Liver (tissue), 8 donors: ENCODE measurements at regions not wholly inside any gene's neighbourhood (a gene's known extent, or its start where the extent isn't known, plus 50 kb on each side); places are given as distances from the start of the nearest gene placed in this dataset.

ENCODE experiments used
- DNase-seq: peaks from one replicate; pipeline ENCODE4 v3.0.0-alpha.2; 2017; ENCODE audit warnings: low spot score
- H3K27ac ChIP-seq, 2 donors: one replicate each; pipeline ENCODE4 v1.7.0; 2013; ENCODE audit warnings: inconsistent platforms in 2 of 2, low read length in 2 of 2, control low read depth in 1 of 2, low read depth in 1 of 2, mild to moderate bottlenecking in 1 of 2
- H3K27me3 ChIP-seq, 4 donors: one replicate each; pipeline versions ENCODE4 v1.6.1 to v1.7.0; 2013; ENCODE audit warnings: low read length in 3 of 4, inconsistent platforms in 1 of 4, mild to moderate bottlenecking in 1 of 4, moderate library complexity in 1 of 4; ENCODE audit not compliant: control insufficient read depth in 4 of 4, insufficient read depth in 4 of 4
- H3K36me3 ChIP-seq, 4 donors: one replicate each; pipeline versions ENCODE4 v1.6.1 to v1.7.0; 2013; ENCODE audit warnings: low read length in 3 of 4, mild to moderate bottlenecking in 3 of 4, low read depth in 1 of 4, moderate library complexity in 1 of 4; ENCODE audit not compliant: control insufficient read depth in 4 of 4, insufficient read depth in 3 of 4
- H3K4me1 ChIP-seq, 4 donors: one replicate each; pipeline versions ENCODE4 v1.6.1 to v1.7.0; 2013; ENCODE audit warnings: low read length in 3 of 4, mild to moderate bottlenecking in 3 of 4, moderate library complexity in 1 of 4; ENCODE audit not compliant: control insufficient read depth in 4 of 4, insufficient read depth in 4 of 4
- H3K4me3 ChIP-seq, 3 donors: one replicate each; pipeline versions ENCODE4 v1.6.1 to v1.7.0; 2013; ENCODE audit warnings: low read length in 3 of 3, control low read depth in 1 of 3, low read depth in 1 of 3, mild to moderate bottlenecking in 1 of 3
- H3K9ac ChIP-seq, 2 donors: one replicate each; pipeline ENCODE4 v1.7.0; 2013; ENCODE audit warnings: low read length in 2 of 2, mild to moderate bottlenecking in 2 of 2, moderate library complexity in 2 of 2, control low read depth in 1 of 2, low read depth in 1 of 2
- H3K9me3 ChIP-seq, 4 donors: one replicate each; pipeline versions ENCODE4 v1.6.1 to v1.7.0; 2013; ENCODE audit warnings: low read length in 3 of 4; ENCODE audit not compliant: control insufficient read depth in 4 of 4
- EGR1 ChIP-seq, 2 donors: IDR thresholded peaks; 2 replicates each; pipeline ENCODE4 v1.6.1; 2016 to 2018; ENCODE audit warnings: antibody characterized with exemption in 2 of 2, low read depth in 2 of 2
- FOXA1 ChIP-seq: IDR thresholded peaks from 2 replicates; pipeline ENCODE4 v1.6.1; 2016; ENCODE audit warnings: antibody characterized with exemption
- FOXA2 ChIP-seq: IDR thresholded peaks from 2 replicates; pipeline ENCODE4 v1.6.1; 2016; ENCODE audit warnings: antibody characterized with exemption
- GABPA ChIP-seq, 2 donors: IDR thresholded peaks in 1 of 2; conservative IDR thresholded peaks in 1 of 2; 2 replicates each; pipeline ENCODE4 v1.6.1; 2016; ENCODE audit warnings: antibody characterized with exemption in 2 of 2, mild to moderate bottlenecking in 1 of 2, moderate library complexity in 1 of 2
- HNF4G ChIP-seq: IDR thresholded peaks from 2 replicates; pipeline ENCODE4 v1.6.1; 2016; ENCODE audit warnings: antibody characterized with exemption
- JUND ChIP-seq, 2 donors: IDR thresholded peaks; 2 replicates each; pipeline ENCODE4 v1.6.1; 2016; ENCODE audit warnings: antibody characterized with exemption in 2 of 2
- NR2F2 ChIP-seq: IDR thresholded peaks from 2 replicates; pipeline ENCODE4 v1.6.1; 2016; ENCODE audit warnings: antibody characterized with exemption
- RAD21 ChIP-seq, 2 donors: IDR thresholded peaks; 2 replicates each; pipeline ENCODE4 v1.6.1; 2016; ENCODE audit warnings: antibody characterized with exemption in 2 of 2, mild to moderate bottlenecking in 2 of 2
- RXRA ChIP-seq, 2 donors: IDR thresholded peaks; 2 replicates each; pipeline ENCODE4 v1.6.1; 2017 to 2018; ENCODE audit warnings: antibody characterized with exemption in 2 of 2, mild to moderate bottlenecking in 1 of 2
- WGBS: extraction: QIAGEN DNeasy Blood & Tissue Kit; methylation state at CpG from one replicate; pipeline ENCODE4 v1.1.7; 2013; 5-methylcytosine and 5-hydroxymethylcytosine counted together
- TF ChIP-seq, protein P1 (sequence below): IDR thresholded peaks from 2 replicates; pipeline ENCODE4 v1.6.1; 2016; ENCODE audit warnings: antibody characterized with exemption, mild to moderate bottlenecking
- TF ChIP-seq, protein P2 (sequence below): IDR thresholded peaks from 2 replicates; pipeline ENCODE4 v1.6.1; 2016; ENCODE audit warnings: antibody characterized with exemption
- TF ChIP-seq, protein P3 (sequence below): fragments of 150-350 bp; IDR thresholded peaks from 2 replicates; pipeline ENCODE4 v1.5.1; 2017; ENCODE audit warnings: improper control_type of control experiment, low read depth, low read length; ENCODE audit not compliant: missing input control
- TF ChIP-seq, protein P4 (sequence below): IDR thresholded peaks from 2 replicates; pipeline ENCODE4 v1.6.1; 2016; ENCODE audit warnings: antibody characterized with exemption
- donor health status: healthy.
- donor health status: healthy.
- donor health status: healthy.
- donor health status: healthy.
- donor health status: healthy.

DNA sequence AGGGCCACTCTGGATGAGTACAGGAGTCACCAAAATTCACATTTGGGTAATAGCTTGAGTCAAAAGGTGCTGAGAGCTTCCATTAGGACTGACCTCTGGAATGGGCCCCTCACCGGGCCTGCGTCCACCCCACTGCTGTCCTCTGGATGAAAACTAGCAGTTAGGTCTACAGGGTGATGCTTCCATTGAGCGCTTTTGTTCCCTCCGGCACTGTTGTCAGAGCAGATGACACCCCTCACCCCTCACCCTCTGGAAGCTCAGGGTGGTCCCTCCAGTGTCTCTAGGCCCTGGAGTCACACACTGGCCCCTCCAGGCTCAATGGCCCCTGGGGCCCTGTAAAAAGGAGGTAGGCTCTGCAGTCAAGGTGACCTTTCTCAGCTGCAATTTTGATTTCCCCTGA, 187.8 kb upstream of the GPR12 start:
- no peak for TF ChIP-seq HNF4G
- TF ChIP-seq, protein P1, sequence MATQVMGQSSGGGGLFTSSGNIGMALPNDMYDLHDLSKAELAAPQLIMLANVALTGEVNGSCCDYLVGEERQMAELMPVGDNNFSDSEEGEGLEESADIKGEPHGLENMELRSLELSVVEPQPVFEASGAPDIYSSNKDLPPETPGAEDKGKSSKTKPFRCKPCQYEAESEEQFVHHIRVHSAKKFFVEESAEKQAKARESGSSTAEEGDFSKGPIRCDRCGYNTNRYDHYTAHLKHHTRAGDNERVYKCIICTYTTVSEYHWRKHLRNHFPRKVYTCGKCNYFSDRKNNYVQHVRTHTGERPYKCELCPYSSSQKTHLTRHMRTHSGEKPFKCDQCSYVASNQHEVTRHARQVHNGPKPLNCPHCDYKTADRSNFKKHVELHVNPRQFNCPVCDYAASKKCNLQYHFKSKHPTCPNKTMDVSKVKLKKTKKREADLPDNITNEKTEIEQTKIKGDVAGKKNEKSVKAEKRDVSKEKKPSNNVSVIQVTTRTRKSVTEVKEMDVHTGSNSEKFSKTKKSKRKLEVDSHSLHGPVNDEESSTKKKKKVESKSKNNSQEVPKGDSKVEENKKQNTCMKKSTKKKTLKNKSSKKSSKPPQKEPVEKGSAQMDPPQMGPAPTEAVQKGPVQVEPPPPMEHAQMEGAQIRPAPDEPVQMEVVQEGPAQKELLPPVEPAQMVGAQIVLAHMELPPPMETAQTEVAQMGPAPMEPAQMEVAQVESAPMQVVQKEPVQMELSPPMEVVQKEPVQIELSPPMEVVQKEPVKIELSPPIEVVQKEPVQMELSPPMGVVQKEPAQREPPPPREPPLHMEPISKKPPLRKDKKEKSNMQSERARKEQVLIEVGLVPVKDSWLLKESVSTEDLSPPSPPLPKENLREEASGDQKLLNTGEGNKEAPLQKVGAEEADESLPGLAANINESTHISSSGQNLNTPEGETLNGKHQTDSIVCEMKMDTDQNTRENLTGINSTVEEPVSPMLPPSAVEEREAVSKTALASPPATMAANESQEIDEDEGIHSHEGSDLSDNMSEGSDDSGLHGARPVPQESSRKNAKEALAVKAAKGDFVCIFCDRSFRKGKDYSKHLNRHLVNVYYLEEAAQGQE: no peak
- no peak for TF ChIP-seq RAD21 (IDR thresholded peaks at IDR 0.05)
- TF ChIP-seq, protein P2, sequence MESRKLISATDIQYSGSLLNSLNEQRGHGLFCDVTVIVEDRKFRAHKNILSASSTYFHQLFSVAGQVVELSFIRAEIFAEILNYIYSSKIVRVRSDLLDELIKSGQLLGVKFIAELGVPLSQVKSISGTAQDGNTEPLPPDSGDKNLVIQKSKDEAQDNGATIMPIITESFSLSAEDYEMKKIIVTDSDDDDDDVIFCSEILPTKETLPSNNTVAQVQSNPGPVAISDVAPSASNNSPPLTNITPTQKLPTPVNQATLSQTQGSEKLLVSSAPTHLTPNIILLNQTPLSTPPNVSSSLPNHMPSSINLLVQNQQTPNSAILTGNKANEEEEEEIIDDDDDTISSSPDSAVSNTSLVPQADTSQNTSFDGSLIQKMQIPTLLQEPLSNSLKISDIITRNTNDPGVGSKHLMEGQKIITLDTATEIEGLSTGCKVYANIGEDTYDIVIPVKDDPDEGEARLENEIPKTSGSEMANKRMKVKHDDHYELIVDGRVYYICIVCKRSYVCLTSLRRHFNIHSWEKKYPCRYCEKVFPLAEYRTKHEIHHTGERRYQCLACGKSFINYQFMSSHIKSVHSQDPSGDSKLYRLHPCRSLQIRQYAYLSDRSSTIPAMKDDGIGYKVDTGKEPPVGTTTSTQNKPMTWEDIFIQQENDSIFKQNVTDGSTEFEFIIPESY: no peak
- no peak for TF ChIP-seq JUND (IDR thresholded peaks at IDR 0.05)
- TF ChIP-seq, protein P3, sequence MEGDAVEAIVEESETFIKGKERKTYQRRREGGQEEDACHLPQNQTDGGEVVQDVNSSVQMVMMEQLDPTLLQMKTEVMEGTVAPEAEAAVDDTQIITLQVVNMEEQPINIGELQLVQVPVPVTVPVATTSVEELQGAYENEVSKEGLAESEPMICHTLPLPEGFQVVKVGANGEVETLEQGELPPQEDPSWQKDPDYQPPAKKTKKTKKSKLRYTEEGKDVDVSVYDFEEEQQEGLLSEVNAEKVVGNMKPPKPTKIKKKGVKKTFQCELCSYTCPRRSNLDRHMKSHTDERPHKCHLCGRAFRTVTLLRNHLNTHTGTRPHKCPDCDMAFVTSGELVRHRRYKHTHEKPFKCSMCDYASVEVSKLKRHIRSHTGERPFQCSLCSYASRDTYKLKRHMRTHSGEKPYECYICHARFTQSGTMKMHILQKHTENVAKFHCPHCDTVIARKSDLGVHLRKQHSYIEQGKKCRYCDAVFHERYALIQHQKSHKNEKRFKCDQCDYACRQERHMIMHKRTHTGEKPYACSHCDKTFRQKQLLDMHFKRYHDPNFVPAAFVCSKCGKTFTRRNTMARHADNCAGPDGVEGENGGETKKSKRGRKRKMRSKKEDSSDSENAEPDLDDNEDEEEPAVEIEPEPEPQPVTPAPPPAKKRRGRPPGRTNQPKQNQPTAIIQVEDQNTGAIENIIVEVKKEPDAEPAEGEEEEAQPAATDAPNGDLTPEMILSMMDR: no peak
- TF ChIP-seq GABPA (IDR thresholded peaks at IDR 0.05 in 1 of 2, conservative IDR thresholded peaks at IDR 0.05 in 1 of 2): no peak
- H3K9ac ChIP-seq: no peak overlapping the region
- no peaks in the 10 kb centered on the region for H3K36me3 ChIP-seq
- H3K4me3 ChIP-seq: no peak overlapping the region
- peaks cover 5 to 26% (median 19%) of the 10 kb centered on the region in 4 donors for H3K4me1 ChIP-seq
- no peak for DNase-seq
- no peak overlapping the region for H3K27ac ChIP-seq
- H3K9me3 ChIP-seq: no peaks in the 10 kb centered on the region
- H3K27me3 ChIP-seq: no peaks in the 10 kb centered on the region
- 98% methylated on average over 4 of the region's 4 CpGs for WGBS

DNA sequence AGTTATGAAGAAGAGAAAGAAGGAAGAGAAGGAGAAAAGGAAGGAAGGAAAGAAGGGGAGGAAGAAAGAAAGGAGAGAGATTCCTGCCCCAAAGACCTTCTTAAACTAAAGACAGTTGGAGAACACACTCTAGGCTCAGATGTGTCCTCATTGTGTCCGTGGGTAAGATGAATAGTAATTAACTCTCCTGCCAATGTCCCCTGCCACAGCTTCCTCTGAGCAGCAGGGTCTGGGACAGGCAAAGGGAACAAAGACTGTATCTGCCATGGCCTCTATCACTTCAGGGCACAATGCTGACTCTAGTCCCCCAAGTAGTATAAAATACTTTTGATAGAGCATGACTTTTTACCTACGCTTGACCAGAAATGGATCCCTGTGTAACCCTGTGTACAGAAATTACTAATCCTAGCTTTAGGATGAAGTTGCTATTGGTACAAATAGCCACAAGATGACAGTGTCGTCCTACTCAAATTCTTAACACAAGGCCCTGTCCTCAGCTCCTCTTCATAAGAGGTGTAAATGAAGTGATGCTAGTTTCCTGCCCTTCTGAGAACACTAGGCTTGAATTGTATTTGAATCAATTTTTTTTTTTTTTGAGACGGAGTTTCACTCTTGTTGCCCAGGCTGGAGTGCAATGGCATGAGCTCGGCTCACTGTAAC, 186.2 kb upstream of the GPR12 start:
- H3K27ac ChIP-seq: no peak overlapping the region
- no peak overlapping the region for H3K4me3 ChIP-seq
- H3K36me3 ChIP-seq: no peaks in the 10 kb centered on the region
- H3K4me1 ChIP-seq: peaks cover 5 to 18% (median 13%) of the 10 kb centered on the region in 4 donors
- H3K9ac ChIP-seq: no peak overlapping the region
- no peaks in the 10 kb centered on the region for H3K27me3 ChIP-seq
- H3K9me3 ChIP-seq: no peaks in the 10 kb centered on the region
- 35% methylated on average over 5 of the region's 5 CpGs for WGBS
- DNase-seq: no peak
- no peak for TF ChIP-seq EGR1 (IDR thresholded peaks at IDR 0.05; ENCODE audit: low read depth in 2 of 2)
- no peak for TF ChIP-seq FOXA1
- TF ChIP-seq, protein P3: peak; percentile 98
- peak; percentile 95 to 99 for TF ChIP-seq RAD21 (IDR thresholded peaks at IDR 0.05)
- peak; percentile 50 to 58 for TF ChIP-seq RXRA (IDR thresholded peaks at IDR 0.05)
- TF ChIP-seq NR2F2: no peak
- TF ChIP-seq, protein P4, sequence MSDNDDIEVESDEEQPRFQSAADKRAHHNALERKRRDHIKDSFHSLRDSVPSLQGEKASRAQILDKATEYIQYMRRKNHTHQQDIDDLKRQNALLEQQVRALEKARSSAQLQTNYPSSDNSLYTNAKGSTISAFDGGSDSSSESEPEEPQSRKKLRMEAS: no peak
- peak; percentile 24 for TF ChIP-seq FOXA2
